A549 (cell line): ENCODE measurements at regions not wholly inside any gene's neighbourhood (a gene's known extent, or its start where the extent isn't known, plus 50 kb on each side); places are given as distances from the start of the nearest gene placed in this dataset.

Experiments
- CTCF ChIP-seq: fragments of >200 bp; sonication (Bioruptor Twin); formaldehyde crosslinking; IDR thresholded peaks from 3 replicates; pipeline ENCODE4 v1.5.1; 2016
- EP300 ChIP-seq, 2 experiments: fragments of >200 bp; sonication (Bioruptor Twin); formaldehyde crosslinking; IDR thresholded peaks; 2 replicates in 1 of 2; 3 replicates in 1 of 2; pipeline ENCODE4 v1.6.1; 2016 to 2017
- HDAC2 ChIP-seq: fragments of 200-600 bp; sonication (generic); IDR thresholded peaks from 2 replicates; pipeline ENCODE4 v1.6.1; 2016
- KDM5A ChIP-seq: fragments of 200-600 bp; sonication (generic); IDR thresholded peaks from 2 replicates; pipeline ENCODE4 v1.6.1; 2016; ENCODE audit warnings: antibody characterized with exemption, mild to moderate bottlenecking
- MAFK ChIP-seq: fragments of 450-650 bp; IDR thresholded peaks from 2 replicates; pipeline ENCODE4 v1.6.1; 2014; ENCODE audit not compliant: partially characterized antibody
- MYC ChIP-seq: IDR thresholded peaks from 2 replicates; pipeline ENCODE4 v1.6.1; 2012; ENCODE audit warnings: mild to moderate bottlenecking, inconsistent platforms, low read length, improper control_type of control experiment, borderline replicate concordance
- POLR2A ChIP-seq: IDR thresholded peaks from 2 replicates; pipeline ENCODE4 v1.6.1; 2012; ENCODE audit warnings: mild to moderate bottlenecking, low read length
- RAD21 ChIP-seq, 2 experiments: fragments of >200 bp in 1 of 2; sonication (Bioruptor Twin) in 1 of 2; formaldehyde crosslinking in 1 of 2; IDR thresholded peaks in 1 of 2; conservative IDR thresholded peaks in 1 of 2; 2 replicates in 1 of 2; 3 replicates in 1 of 2; pipeline ENCODE4 v1.6.1; 2012 to 2018; ENCODE audit warnings: inconsistent platforms in 1 of 2
- ZC3H11A ChIP-seq: fragments of 450-650 bp; IDR thresholded peaks from 2 replicates; pipeline ENCODE4 v1.6.1; 2014; ENCODE audit warnings: antibody characterized with exemption, mild to moderate bottlenecking
- ZFP36 ChIP-seq: fragments of 450-650 bp; IDR thresholded peaks from 2 replicates; pipeline ENCODE4 v1.6.1; 2014; ENCODE audit warnings: borderline replicate concordance; ENCODE audit not compliant: partially characterized antibody
- ZSCAN20 ChIP-seq: fragments of 250-450 bp; sonication (Bioruptor Pico); IDR thresholded peaks from 2 replicates; pipeline ENCODE4 v1.8.0; 2022; ENCODE audit warnings: mild to moderate bottlenecking, moderate library complexity
- TF ChIP-seq, protein P1 (sequence below): IDR thresholded peaks from 2 replicates; pipeline ENCODE4 v1.6.1; 2012
- TF ChIP-seq, protein P2 (sequence below): fragments of 200-600 bp; sonication (generic); IDR thresholded peaks from 2 replicates; pipeline ENCODE4 v1.6.1; 2016; ENCODE audit warnings: antibody characterized with exemption, mild to moderate bottlenecking, moderate library complexity
- TF ChIP-seq, protein P3 (sequence below): fragments of 450-650 bp; IDR thresholded peaks from 2 replicates; pipeline ENCODE4 v1.6.1; 2014; ENCODE audit warnings: antibody characterized with exemption

GRCh38 chrX:43585922-43586321 lies 70.2 kb upstream of the MAOA start:
- no peak for TF ChIP-seq POLR2A
- no peak for TF ChIP-seq ZFP36
- TF ChIP-seq CTCF: no peak
- TF ChIP-seq KDM5A: no peak
- TF ChIP-seq, protein P1, sequence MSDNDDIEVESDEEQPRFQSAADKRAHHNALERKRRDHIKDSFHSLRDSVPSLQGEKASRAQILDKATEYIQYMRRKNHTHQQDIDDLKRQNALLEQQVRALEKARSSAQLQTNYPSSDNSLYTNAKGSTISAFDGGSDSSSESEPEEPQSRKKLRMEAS: no peak
- no peak for TF ChIP-seq RAD21 (conservative IDR thresholded peaks at IDR 0.05 in 1 of 2, IDR thresholded peaks at IDR 0.05 in 1 of 2)
- no peak for TF ChIP-seq MAFK
- TF ChIP-seq, protein P2, sequence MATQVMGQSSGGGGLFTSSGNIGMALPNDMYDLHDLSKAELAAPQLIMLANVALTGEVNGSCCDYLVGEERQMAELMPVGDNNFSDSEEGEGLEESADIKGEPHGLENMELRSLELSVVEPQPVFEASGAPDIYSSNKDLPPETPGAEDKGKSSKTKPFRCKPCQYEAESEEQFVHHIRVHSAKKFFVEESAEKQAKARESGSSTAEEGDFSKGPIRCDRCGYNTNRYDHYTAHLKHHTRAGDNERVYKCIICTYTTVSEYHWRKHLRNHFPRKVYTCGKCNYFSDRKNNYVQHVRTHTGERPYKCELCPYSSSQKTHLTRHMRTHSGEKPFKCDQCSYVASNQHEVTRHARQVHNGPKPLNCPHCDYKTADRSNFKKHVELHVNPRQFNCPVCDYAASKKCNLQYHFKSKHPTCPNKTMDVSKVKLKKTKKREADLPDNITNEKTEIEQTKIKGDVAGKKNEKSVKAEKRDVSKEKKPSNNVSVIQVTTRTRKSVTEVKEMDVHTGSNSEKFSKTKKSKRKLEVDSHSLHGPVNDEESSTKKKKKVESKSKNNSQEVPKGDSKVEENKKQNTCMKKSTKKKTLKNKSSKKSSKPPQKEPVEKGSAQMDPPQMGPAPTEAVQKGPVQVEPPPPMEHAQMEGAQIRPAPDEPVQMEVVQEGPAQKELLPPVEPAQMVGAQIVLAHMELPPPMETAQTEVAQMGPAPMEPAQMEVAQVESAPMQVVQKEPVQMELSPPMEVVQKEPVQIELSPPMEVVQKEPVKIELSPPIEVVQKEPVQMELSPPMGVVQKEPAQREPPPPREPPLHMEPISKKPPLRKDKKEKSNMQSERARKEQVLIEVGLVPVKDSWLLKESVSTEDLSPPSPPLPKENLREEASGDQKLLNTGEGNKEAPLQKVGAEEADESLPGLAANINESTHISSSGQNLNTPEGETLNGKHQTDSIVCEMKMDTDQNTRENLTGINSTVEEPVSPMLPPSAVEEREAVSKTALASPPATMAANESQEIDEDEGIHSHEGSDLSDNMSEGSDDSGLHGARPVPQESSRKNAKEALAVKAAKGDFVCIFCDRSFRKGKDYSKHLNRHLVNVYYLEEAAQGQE: no peak
- no peak for TF ChIP-seq MYC
- no peak for TF ChIP-seq HDAC2
- TF ChIP-seq ZC3H11A: no peak
- TF ChIP-seq EP300 (IDR thresholded peaks at IDR 0.05): no peak
- TF ChIP-seq, protein P3, sequence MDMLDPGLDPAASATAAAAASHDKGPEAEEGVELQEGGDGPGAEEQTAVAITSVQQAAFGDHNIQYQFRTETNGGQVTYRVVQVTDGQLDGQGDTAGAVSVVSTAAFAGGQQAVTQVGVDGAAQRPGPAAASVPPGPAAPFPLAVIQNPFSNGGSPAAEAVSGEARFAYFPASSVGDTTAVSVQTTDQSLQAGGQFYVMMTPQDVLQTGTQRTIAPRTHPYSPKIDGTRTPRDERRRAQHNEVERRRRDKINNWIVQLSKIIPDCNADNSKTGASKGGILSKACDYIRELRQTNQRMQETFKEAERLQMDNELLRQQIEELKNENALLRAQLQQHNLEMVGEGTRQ: no peak
- no peak for TF ChIP-seq ZSCAN20 (CRISPR knock-in tag)
